SU-DHL-6 (cell line): ENCODE measurements at regions not wholly inside any gene's neighbourhood (a gene's known extent, or its start where the extent isn't known, plus 50 kb on each side); places are given as distances from the start of the nearest gene placed in this dataset.

Experiments
- CTCF ChIP-seq: fragments of 200-600 bp; sonication (generic); IDR thresholded peaks from one replicate; pipeline ENCODE4 v1.5.1; 2017; ENCODE audit warnings: antibody characterized with exemption, mild to moderate bottlenecking, low read length, moderate library complexity; ENCODE audit not compliant: insufficient read depth, poor library complexity, severe bottlenecking
- EZH2phosphoT487 ChIP-seq: fragments of 200-600 bp; sonication (generic), shearing (Covaris generic); conservative IDR thresholded peaks from 2 replicates; pipeline ENCODE4 v1.6.1; 2018; ENCODE audit warnings: mild to moderate bottlenecking, antibody characterized with exemption, low read length, moderate library complexity, mixed read lengths

GRCh38 chr2:163943403-163944346 is 207.9 kb upstream of the FIGN start:
- TF ChIP-seq CTCF = no peak
- TF ChIP-seq EZH2phosphoT487 = no peak
